DMS 273 (cell line): ENCODE measurements at regions not wholly inside any gene's neighbourhood (a gene's known extent, or its start where the extent isn't known, plus 50 kb on each side); places are given as distances from the start of the nearest gene placed in this dataset.
"Not testable (repeated sequence)": the region's sequence is repeated elsewhere in the genome, so short reads cannot be mapped to it uniquely, and the experiment has no call there.

Experiments used
- DNase-seq: peaks from one replicate; lab custom pipeline; 2025; ENCODE audit not compliant: unreplicated experiment; lab: John Stamatoyannopoulos, UW

DNA sequence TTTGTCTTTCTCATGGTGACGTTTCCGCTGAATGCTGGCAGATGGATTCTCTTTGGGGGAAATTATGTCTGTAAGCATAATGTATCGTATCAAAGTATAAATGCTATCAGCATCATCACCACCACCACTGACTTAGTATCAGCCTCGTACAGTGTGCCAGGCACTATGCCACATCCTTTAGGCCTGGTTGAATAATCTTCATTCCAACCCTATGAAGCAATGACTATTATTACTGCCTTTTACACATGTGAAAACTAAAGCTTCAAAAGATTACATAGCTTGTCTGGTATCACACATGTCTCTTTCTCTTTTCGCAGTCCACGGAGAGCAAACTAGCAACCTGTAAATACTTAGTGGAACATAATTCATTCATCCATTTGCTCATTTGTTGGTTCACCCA lies 166.7 kb upstream of the PRICKLE2 start:
- no peak for DNase-seq

DNA sequence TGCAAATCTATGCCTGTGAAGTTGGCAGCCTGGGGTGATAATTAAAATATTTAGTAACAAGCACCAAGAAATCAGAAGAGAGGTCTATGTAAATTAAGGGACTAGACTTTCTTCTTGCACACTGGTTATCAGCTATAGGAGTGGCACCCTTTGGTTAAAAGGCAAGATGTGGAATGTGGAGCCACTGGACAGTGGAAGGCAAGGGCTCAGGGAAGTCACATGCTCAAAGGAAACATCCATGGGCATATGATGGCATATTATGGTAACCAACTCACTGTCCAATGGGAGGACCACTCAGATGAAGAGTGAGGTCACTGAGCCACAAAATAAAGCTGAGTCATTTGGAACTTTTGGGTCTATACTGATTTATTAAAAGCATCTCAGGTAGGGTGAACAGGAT lies 165.6 kb upstream of the PRICKLE2 start:
- no peak for DNase-seq

GRCh38 chr3:64388886-64389285 lies 163.6 kb upstream of the PRICKLE2 start:
- DNase-seq = no peak

DNA sequence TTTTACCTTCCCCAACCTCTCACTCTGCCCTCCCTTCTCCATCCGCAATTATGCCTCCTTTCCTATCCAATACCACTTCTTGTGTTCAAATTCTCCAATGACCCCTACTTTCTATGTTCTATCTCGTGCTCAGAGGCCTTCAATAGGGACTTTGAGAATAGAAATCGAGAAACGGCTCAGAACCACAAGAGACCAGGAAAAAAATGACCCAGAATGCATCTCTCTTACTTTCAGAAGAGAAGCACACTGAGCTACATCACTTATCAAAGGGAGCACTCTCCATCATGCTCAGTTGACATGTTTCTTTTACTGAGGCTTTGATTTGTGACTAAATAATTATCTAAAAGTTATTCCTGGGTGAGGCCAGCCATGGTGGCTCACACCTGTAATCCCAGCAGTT lies 162.4 kb upstream of the PRICKLE2 start:
- DNase-seq = no peak

- DNase-seq = no peak
Observed at GRCh38 chr3:64385277-64385676, 160.0 kb upstream of the PRICKLE2 start.

GRCh38 chr3:64384561-64384960 lies 159.3 kb upstream of the PRICKLE2 start:
- no peak for DNase-seq

GRCh38 chr3:64382153-64382552 lies 156.9 kb upstream of the PRICKLE2 start:
- DNase-seq = no peak

GRCh38 chr3:64381367-64381766 lies 156.1 kb upstream of the PRICKLE2 start:
- no peak for DNase-seq

DNA sequence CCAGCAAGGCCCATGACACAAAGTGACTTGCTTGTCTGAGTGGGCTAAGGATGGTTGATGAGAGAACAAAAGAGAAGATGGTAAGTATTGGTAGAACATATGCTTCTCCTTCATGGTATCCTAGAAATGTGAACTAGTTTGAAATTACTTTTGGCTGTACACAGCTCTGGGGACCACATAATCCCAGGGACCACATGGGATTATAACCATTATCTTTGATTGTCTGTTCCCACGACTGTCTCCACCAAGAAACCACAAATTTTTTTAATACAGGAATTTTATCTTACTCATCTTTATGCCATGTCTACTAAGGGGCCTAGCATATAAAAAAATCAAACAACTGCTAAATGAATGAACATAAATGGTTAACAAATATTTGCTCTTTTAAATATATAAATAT lies 155.3 kb upstream of the PRICKLE2 start:
- DNase-seq = no peak

DNA sequence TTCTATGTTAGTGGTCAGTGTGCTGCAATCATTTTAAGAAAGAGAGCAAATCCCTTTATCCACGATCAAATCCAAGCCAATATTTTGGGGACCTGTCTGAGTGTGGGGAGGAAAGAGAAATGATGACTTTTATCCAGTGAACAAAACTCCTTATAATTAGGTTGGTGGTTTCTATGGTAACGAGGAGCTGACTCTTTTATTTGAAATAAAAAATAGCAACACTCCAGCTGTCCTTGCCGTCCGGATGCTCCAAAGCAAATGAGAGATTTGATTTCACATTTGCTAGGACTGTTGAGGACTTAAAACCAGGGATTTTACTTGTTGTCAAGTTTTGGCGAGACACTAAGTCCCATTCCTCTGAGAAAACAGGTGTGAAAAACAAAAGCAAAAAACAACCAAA lies 154.0 kb upstream of the PRICKLE2 start:
- no peak for DNase-seq

GRCh38 chr3:64377942-64378341 lies 152.7 kb upstream of the PRICKLE2 start:
- DNase-seq = no peak

DNA sequence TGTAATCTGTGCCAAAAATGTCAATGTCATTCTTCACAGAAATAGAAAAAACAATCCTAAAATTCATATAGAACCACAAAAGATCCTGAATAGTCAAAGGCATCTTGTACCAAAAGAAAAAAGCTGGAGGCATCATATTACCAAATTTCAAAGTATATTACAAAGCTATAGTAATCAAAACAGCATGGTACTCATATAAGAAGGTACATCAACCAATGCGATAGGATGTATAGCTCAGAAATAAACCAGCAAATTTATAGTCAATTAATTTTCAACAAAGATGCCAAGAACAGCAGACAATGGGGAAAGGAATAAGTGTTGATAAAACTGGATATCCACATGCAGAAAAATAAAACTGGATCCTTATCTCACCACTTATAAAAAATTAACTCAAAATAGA lies 150.5 kb upstream of the PRICKLE2 start:
- DNase-seq = no peak

DNA sequence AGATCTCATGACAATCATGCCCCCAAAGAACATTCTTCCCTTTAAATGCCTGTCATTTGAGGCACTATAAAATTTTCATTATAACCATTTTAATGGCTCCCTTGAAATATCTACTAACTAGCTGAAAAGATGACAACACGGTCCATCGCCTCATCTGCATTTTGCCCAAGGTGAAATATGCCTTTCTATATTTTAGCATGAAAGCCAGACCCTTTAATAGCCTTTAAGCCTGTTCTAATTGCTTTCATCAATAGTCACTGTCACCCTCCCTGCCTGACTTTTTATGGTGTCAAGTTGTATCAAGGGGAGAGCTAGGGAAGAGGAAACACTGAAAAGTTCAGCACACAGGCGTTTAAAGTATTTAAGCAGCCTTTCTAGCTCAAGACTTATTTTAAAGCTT lies 144.1 kb upstream of the PRICKLE2 start:
- no peak for DNase-seq

DNA sequence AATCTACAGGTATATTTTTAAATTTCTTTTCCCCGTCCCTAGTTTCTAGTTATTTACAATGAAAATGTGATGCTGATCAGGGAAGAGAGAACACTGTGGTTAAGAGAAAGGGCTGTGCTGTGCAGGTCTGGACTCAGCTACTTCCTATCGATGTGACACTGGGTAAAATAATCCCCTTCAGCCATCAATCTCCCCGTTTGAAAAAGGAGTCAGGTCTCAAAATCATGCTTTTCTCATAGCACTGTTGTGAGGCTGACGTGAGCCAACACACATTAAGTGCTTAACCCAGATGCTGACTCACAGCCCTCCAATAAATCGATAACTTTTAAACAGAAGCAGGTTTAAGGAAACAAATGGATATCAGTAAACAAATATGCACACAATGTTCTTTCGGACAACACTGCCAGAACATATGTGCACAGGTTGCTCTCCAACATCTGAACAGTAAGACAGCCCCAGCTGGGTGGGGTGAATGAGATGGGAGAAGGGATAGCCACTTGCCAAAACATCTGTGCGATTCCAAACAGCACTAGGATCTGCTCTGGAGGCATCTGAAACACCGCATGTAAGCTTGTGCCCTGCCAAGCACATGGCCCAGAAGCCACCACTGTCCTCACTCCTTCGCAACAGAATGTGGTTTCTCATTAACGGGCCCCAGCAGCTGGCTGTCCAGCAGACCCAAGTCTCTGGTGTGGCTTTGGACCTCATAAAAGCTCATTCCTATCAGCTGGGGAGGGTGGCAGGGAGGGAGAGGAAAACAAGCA lies 143.2 kb upstream of the PRICKLE2 start:
- DNase-seq = peak; percentile 70

DNA sequence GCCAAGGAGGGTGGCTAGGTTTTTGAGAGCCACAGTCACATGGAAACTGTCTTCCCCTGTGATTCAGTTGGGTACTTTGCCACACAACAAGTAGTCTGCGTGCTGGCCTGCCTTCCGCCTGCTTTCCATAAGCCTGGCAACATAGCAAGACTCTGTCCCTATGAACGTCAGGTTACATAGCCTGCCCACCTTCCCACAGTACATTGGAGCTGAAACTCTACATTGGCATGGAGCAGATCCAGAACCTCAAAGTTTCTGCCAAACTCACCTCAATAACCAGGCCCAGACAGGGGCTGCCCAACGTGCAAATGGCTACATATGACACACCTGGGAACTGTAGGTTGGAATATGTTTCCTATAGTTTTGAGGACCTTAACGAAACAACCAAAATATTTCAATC lies 140.6 kb upstream of the PRICKLE2 start:
- no peak for DNase-seq

- DNase-seq = no peak
Observed at GRCh38 chr3:64363842-64364241, 138.6 kb upstream of the PRICKLE2 start.

GRCh38 chr3:64361962-64362735 lies 136.9 kb upstream of the PRICKLE2 start:
- peak; percentile 64 for DNase-seq

- not testable (repeated sequence) for DNase-seq
Observed at GRCh38 chr3:64361036-64361435, 135.8 kb upstream of the PRICKLE2 start.

DNA sequence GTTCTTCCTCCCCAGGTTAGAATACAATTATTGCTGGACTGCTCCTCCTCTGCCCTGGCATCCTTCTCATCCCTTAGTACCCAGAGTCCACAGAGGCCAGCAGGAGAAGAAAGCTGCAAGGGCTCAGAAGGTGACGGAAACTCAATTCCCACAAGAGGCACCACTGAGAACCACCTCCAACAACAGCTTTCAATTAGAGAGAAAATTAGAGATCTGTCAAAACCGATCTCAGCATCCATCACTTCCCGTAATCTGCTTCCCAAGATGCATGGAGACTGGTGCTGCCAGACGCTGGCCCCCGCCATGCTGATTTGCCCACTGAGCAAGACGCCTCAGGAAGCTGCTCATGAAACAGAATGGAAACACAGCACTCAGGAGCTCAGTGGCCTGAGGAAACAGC lies 135.0 kb upstream of the PRICKLE2 start:
- DNase-seq = no peak

DNA sequence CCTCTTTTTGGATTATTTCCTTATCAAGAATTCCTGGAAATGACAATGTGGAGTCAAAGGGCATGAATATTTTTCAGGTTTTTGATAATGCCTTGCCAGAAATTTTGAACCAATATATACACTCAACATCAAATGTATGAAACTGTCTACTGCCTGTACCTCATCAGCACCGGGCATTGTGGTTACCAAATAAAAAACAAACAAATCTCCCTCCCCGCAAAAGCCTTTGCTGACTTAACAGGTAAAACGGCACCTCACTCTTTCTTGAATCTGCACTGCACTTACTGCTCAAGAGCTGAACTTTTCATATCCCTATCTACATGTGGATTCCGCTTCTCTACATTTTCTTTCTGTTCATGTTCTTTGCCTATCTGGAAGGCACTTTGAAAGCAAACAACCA lies 134.5 kb upstream of the PRICKLE2 start:
- DNase-seq = no peak

DNA sequence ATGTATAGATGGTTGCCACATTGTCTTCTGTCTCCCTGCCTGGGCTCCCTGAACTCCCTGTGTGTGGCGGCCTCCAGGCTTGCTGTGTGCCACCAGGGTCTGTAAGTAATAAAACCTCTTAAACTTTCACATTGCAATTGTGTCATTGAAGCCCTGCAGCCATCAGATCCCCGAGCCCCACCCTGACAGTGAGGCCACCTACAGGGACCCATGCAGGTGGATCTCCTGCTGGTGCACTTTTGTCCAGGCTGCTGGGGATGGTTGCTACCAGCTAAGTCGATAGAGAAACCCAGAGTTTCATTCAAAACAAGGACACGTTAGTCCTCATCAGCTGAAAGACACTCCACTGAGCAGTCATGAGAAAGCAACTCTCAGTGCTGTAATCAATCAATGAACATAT lies 133.6 kb upstream of the PRICKLE2 start:
- DNase-seq = no peak

- DNase-seq = no peak
Observed at GRCh38 chr3:64358176-64358575, 132.9 kb upstream of the PRICKLE2 start.

DNA sequence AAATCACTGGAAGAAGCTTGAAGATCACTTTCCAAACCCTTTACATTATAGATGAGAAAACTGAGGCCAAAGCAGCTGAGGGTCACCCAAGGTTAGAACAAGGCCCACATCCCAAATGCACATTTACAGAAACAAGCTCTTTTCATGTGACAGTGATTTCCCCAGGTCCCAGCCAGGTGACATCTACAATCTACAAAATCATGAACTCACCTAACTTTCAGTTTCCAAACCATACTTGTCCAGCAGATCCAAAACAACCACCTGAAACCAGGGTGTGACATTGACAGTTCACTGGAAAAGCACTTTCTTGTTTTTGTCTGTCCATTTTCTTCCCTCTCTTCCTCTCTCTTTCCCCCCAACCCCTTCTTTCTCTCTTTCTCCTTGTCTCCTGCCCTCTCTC lies 132.2 kb upstream of the PRICKLE2 start:
- no peak for DNase-seq
